BJ (cell line): ENCODE measurements at regions not wholly inside any gene's neighbourhood (a gene's known extent, or its start where the extent isn't known, plus 50 kb on each side); places are given as distances from the start of the nearest gene placed in this dataset.

Experiments used
- CTCF ChIA-PET: fragments of 350-600 bp; formaldehyde crosslinking; extraction: SDS; loops from one replicate; lab custom pipeline; 2021; ENCODE audit warnings: antibody characterized with exemption, inconsistent platforms; lab: Yijun Ruan, JAX
- POLR2A ChIA-PET: fragments of 300-600 bp; sonication (Branson Sonifier 250); formaldehyde crosslinking; extraction: SDS; loops from one replicate; lab custom pipeline; 2021; ENCODE audit warnings: antibody characterized with exemption; lab: Charles Lee
- DNase-seq: peaks from one replicate; pipeline ENCODE4 v3.0.0-alpha.2; 2011; ENCODE audit warnings: low read depth
- H3K27me3 ChIP-seq: 2 replicates; pipeline ENCODE4 v1.6.0; 2011; ENCODE audit warnings: low read length; ENCODE audit not compliant: control insufficient read depth, insufficient read depth
- H3K36me3 ChIP-seq: 2 replicates; pipeline ENCODE4 v1.5.1; 2011; ENCODE audit warnings: low read length; ENCODE audit not compliant: control insufficient read depth, insufficient read depth
- H3K4me3 ChIP-seq: 2 replicates; pipeline ENCODE4 v1.5.1; 2011; ENCODE audit warnings: low read depth, mild to moderate bottlenecking, control low read depth, low read length
- CTCF ChIP-seq: IDR thresholded peaks from 2 replicates; pipeline ENCODE4 v1.5.1; 2011; ENCODE audit warnings: low read depth, mild to moderate bottlenecking, control low read depth, inconsistent platforms, low read length, moderate library complexity; ENCODE audit not compliant: insufficient read depth

GRCh38 chr11:90874986-90875385, 652.1 kb upstream of the CHORDC1 start:
- Histone ChIP-seq H3K36me3 (no peaks in the 10 kb centered on the region), H3K27me3 (no peaks in the 10 kb centered on the region), H3K4me3 (no peak overlapping the region)
- TF ChIP-seq CTCF = no peak
- ChIA-PET POLR2A (no interaction called here), CTCF (interaction anchor here (0.8 kb wide), 1 partner anchor 496 kb away, joined by 3 read pairs; no protein-coding TSS in a partner anchor)
- DNase-seq = no peak

- no peak for TF ChIP-seq CTCF
- Histone ChIP-seq H3K27me3 (no peaks in the 10 kb centered on the region), H3K36me3 (no peaks in the 10 kb centered on the region), H3K4me3 (no peak overlapping the region)
- POLR2A ChIA-PET = no interaction called here
- no peak for DNase-seq
- CTCF ChIA-PET = no interaction called here
Observed at GRCh38 chr11:90874281-90874680, 651.4 kb upstream of the CHORDC1 start.

- no peak for TF ChIP-seq CTCF
- ChIA-PET CTCF (no interaction called here), POLR2A (no interaction called here)
- no peak overlapping the region for H3K4me3 ChIP-seq
- H3K27me3 ChIP-seq = no peaks in the 10 kb centered on the region
- DNase-seq = no peak
- H3K36me3 ChIP-seq = no peaks in the 10 kb centered on the region
Observed at GRCh38 chr11:90867416-90867815, 644.6 kb upstream of the CHORDC1 start.

GRCh38 chr11:90856790-90857189, 633.9 kb upstream of the CHORDC1 start:
- ChIA-PET CTCF (no interaction called here), POLR2A (no interaction called here)
- Histone ChIP-seq H3K4me3 (no peak overlapping the region), H3K36me3 (no peaks in the 10 kb centered on the region), H3K27me3 (no peaks in the 10 kb centered on the region)
- DNase-seq = no peak
- no peak for TF ChIP-seq CTCF

GRCh38 chr11:90855531-90855930, 632.7 kb upstream of the CHORDC1 start:
- no peak for DNase-seq
- ChIA-PET CTCF (no interaction called here), POLR2A (no interaction called here)
- Histone ChIP-seq H3K27me3 (no peaks in the 10 kb centered on the region), H3K36me3 (no peaks in the 10 kb centered on the region), H3K4me3 (no peak overlapping the region)
- no peak for TF ChIP-seq CTCF
